Esophagus muscularis mucosa (tissue), 3 donors: ENCODE measurements at regions not wholly inside any gene's neighbourhood (a gene's known extent, or its start where the extent isn't known, plus 50 kb on each side); places are given as distances from the start of the nearest gene placed in this dataset.

Experiments used
- POLR2A ChIP-seq: fragments of 450-650 bp; IDR thresholded peaks from one replicate; pipeline ENCODE4 v1.6.1; 2017; ENCODE audit warnings: antibody characterized with exemption, moderate library complexity, mild to moderate bottlenecking, low read depth
- TF ChIP-seq, protein P1 (sequence below), 3 experiments: fragments of 200-600 bp in 2 of 3; fragments of 450-650 bp in 1 of 3; sonication (generic) in 2 of 3; IDR thresholded peaks; one replicate each; pipeline ENCODE4 v1.5.1; 2017 to 2019; ENCODE audit warnings: antibody characterized with exemption in 3 of 3, mild to moderate bottlenecking in 2 of 3, moderate library complexity in 1 of 3

- TF ChIP-seq, protein P1, sequence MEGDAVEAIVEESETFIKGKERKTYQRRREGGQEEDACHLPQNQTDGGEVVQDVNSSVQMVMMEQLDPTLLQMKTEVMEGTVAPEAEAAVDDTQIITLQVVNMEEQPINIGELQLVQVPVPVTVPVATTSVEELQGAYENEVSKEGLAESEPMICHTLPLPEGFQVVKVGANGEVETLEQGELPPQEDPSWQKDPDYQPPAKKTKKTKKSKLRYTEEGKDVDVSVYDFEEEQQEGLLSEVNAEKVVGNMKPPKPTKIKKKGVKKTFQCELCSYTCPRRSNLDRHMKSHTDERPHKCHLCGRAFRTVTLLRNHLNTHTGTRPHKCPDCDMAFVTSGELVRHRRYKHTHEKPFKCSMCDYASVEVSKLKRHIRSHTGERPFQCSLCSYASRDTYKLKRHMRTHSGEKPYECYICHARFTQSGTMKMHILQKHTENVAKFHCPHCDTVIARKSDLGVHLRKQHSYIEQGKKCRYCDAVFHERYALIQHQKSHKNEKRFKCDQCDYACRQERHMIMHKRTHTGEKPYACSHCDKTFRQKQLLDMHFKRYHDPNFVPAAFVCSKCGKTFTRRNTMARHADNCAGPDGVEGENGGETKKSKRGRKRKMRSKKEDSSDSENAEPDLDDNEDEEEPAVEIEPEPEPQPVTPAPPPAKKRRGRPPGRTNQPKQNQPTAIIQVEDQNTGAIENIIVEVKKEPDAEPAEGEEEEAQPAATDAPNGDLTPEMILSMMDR (IDR thresholded peaks at IDR 0.05) = no peak
- TF ChIP-seq POLR2A = no peak
These were observed 98.2 kb upstream of the BMPER start for GRCh38 chr7:33807155-33807530.
